GM18867 (cell line): ENCODE measurements at regions not wholly inside any gene's neighbourhood (a gene's known extent, or its start where the extent isn't known, plus 50 kb on each side); places are given as distances from the start of the nearest gene placed in this dataset.

Source experiments
- ATAC-seq: cut with Tn5 transposase; IDR thresholded peaks from one replicate; pipeline ENCODE4 v1.9.1; 2021; ENCODE audit warnings: mild to moderate bottlenecking, moderate library complexity; ENCODE audit not compliant: unreplicated experiment

- no peak for ATAC-seq
These were observed 66.6 kb downstream of the TNFAIP3 start for GRCh38 chr6:137933696-137934095.

GRCh38 chr6:137936798-137937197, 69.7 kb downstream of the TNFAIP3 start:
- ATAC-seq, result no peak

- ATAC-seq, result no peak
These were observed 70.8 kb downstream of the TNFAIP3 start for GRCh38 chr6:137937834-137938233.

GRCh38 chr6:137938770-137939379, 71.8 kb downstream of the TNFAIP3 start:
- ATAC-seq, result no peak

- ATAC-seq, result no peak
These were observed 74.9 kb downstream of the TNFAIP3 start for GRCh38 chr6:137941995-137942394.

GRCh38 chr6:137942736-137943135, 75.7 kb downstream of the TNFAIP3 start:
- ATAC-seq, result no peak

- ATAC-seq, result peak; percentile 17
These were observed 77.3 kb downstream of the TNFAIP3 start for GRCh38 chr6:137944381-137944780.

GRCh38 chr6:137944793-137945498, 77.9 kb downstream of the TNFAIP3 start:
- ATAC-seq, result peak; percentile 54

GRCh38 chr6:137949686-137950390, 82.8 kb downstream of the TNFAIP3 start:
- peak; percentile 62 for ATAC-seq

GRCh38 chr6:137950581-137950980, 83.5 kb downstream of the TNFAIP3 start:
- ATAC-seq, result peak; percentile 59

GRCh38 chr6:137951064-137951597, 84.1 kb downstream of the TNFAIP3 start:
- peak; percentile 55 for ATAC-seq

GRCh38 chr6:137952247-137952646, 85.2 kb downstream of the TNFAIP3 start:
- no peak for ATAC-seq

- no peak for ATAC-seq
These were observed 86.7 kb downstream of the TNFAIP3 start for GRCh38 chr6:137953761-137954160.

- ATAC-seq, result no peak
These were observed 87.2 kb downstream of the TNFAIP3 start for GRCh38 chr6:137954253-137954652.

- no peak for ATAC-seq
These were observed 89.0 kb downstream of the TNFAIP3 start for GRCh38 chr6:137956098-137956488.

- no peak for ATAC-seq
These were observed 90.4 kb downstream of the TNFAIP3 start for GRCh38 chr6:137957471-137957870.

- no peak for ATAC-seq
These were observed 91.9 kb downstream of the TNFAIP3 start for GRCh38 chr6:137958811-137959565.

- no peak for ATAC-seq
These were observed 95.7 kb downstream of the TNFAIP3 start for GRCh38 chr6:137962725-137963124.

GRCh38 chr6:137964876-137965275, 97.8 kb downstream of the TNFAIP3 start:
- ATAC-seq, result no peak

- no peak for ATAC-seq
These were observed 100.8 kb downstream of the TNFAIP3 start for GRCh38 chr6:137967689-137968454.
